GM13976 (cell line): ENCODE measurements at regions not wholly inside any gene's neighbourhood (a gene's known extent, or its start where the extent isn't known, plus 50 kb on each side); places are given as distances from the start of the nearest gene placed in this dataset.

Experiments used
- DNase-seq: peaks from one replicate; pipeline ENCODE4 v3.0.0; 2012; ENCODE audit warnings: low spot score
- in situ Hi-C: fragments of 300-500 bp; cut with MboI; formaldehyde crosslinking; loops from one replicate; pipeline ENCODE4 v1.12.0; 2022; ENCODE audit warnings: low sequenced_read_pairs, mixed read lengths, inconsistent platforms; ENCODE audit not compliant: unreplicated experiment
- TF ChIP-seq, protein P1 (sequence below): IDR thresholded peaks from 2 replicates; pipeline ENCODE4 v1.5.1; 2012; ENCODE audit warnings: borderline replicate concordance, mild to moderate bottlenecking; ENCODE audit not compliant: insufficient read depth; ENCODE audit errors: extremely low read depth, missing control alignments, control extremely low read depth

DNA sequence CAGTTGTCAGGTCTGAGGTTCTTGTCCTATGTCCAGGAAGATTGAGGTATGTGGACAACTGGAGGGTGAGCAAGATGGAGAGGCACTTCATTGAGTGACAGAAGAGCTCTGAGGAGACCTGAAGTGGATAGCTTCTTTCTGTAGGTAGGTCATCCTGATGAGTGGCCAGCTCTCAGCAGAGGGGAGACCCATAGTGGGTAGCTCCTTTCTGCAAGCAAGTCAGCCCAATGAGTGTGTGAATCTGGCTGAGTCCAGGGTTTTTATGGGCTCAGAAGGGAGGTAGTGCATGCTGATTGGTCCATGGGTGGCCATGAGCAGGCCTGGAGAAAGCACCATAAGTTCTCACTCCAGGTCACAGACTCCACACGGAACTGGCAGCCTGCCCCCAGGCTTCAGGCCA, 92.6 kb upstream of the GALNT5 start:
- DNase-seq, result no peak
- TF ChIP-seq, protein P1, sequence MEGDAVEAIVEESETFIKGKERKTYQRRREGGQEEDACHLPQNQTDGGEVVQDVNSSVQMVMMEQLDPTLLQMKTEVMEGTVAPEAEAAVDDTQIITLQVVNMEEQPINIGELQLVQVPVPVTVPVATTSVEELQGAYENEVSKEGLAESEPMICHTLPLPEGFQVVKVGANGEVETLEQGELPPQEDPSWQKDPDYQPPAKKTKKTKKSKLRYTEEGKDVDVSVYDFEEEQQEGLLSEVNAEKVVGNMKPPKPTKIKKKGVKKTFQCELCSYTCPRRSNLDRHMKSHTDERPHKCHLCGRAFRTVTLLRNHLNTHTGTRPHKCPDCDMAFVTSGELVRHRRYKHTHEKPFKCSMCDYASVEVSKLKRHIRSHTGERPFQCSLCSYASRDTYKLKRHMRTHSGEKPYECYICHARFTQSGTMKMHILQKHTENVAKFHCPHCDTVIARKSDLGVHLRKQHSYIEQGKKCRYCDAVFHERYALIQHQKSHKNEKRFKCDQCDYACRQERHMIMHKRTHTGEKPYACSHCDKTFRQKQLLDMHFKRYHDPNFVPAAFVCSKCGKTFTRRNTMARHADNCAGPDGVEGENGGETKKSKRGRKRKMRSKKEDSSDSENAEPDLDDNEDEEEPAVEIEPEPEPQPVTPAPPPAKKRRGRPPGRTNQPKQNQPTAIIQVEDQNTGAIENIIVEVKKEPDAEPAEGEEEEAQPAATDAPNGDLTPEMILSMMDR, result no peak
- in situ Hi-C loops, result no loop called here

DNA sequence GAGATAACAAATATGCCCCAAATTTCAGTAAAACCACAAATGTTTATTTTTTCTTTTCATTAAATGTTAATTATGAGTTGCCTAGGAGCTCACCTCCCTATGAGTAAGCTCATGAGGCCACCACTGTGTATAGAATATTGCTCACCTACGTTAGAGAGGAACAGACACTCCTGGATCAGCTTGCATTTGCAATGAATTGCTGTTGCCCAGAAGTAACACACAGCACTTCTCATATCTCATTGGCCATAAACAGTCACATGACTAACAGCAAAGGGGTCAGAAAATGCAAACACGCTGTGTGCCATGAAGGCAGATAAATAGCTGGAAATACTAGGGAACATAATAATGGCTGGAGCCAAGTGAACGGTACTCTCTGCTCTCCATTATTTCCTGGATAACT, 89.0 kb upstream of the GALNT5 start:
- DNase-seq, result no peak
- in situ Hi-C loops, result no loop called here
- TF ChIP-seq, protein P1, result no peak

DNA sequence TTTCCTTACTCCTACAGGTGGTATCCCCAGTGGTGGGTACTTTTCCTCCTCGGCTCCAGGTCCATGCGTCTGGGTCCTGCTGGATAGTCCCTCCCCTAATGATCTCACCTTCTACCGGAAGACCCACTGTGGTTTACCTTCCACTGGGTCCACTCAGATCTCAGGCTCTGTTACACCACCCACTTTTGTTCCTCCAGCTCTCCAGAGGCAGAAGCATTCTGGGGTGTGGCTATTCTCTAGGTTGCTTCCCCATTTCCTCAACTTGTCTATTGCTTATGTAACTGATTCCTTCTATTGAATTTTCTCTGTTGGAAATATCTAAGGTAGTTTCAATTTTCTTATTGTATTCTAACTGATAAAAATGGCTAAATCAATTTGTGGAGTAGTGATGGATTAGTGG, 87.6 kb upstream of the GALNT5 start:
- DNase-seq, result no peak
- in situ Hi-C loops, result no loop called here
- TF ChIP-seq, protein P1, result no peak

DNA sequence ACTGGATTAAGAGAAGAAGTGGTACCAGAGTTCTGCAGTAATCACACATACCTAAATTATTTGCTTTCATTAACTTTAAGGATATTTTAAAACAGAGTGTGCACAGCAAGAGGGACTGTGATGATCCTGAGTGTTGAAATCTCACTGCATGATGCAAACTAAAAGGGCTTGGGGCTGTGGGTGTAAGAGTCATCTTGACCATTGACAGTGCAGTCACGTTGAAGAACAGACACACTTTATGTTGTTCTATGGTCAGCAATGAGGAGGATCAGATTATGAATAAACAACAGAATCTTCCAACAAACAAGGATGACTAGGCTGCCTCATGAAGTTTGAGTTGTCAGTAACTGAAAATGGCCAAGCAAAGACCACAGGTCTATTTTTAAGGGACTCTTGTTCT, 87.2 kb upstream of the GALNT5 start:
- no peak for DNase-seq
- TF ChIP-seq, protein P1, result no peak
- in situ Hi-C loops, result no loop called here

DNA sequence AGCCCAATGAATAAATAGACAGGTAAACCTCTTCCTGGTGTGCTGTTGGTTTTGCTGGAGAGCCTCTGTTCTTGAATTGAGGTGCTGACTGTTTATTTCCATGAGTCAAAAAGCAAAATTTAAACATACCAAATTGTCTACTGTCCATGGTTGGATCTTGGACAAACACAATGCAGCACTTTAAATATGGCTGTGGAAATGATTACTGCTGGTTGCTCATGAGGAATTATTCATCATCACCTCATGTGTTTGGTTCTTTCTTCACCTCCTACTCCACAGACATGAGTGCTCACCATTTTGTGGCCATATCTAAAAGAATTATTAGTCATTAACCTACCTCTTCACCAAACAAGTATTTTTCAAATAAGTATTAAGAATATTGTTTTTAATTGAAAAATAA, 85.3 kb upstream of the GALNT5 start:
- no peak for DNase-seq
- TF ChIP-seq, protein P1, result no peak
- in situ Hi-C loops, result no loop called here

DNA sequence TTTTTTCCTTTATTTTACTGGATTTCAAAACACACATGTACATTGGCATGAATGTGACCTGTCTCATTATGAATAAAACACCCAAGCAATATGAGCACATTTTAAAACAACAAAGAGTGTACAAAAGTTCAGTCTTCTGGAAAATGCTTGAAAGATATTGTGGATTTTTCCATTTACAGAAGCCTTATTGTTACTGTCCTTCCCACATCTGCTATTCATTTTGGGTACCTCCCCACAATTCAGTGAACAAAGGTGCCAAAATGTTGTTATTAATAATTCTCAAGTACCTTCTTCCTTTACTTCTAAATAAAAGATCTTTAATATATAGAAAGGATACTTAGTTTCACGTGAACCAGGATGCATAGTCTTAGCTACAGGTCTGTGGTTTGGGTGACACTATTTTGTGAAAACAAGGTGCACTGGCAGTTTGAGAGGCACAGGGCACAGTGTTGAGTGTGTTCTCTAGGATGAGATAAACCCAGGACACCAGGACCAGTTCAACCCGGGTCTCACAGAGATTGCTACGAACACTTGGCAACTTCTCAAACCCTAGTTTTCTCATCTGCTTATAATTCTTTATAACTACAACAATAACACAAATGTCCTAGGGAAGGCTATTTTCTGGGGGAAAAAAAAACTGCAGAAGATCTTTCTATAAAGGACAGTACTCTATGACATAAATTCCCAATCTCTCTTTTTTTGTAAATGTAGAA, 84.5 kb upstream of the GALNT5 start:
- no peak for DNase-seq
- in situ Hi-C loops, result no loop called here
- TF ChIP-seq, protein P1, result no peak
